Fibroblast of lung (primary cell): ENCODE measurements at regions not wholly inside any gene's neighbourhood (a gene's known extent, or its start where the extent isn't known, plus 50 kb on each side); places are given as distances from the start of the nearest gene placed in this dataset.

Experiments used
- EZH2 ChIP-seq: IDR thresholded peaks from 2 replicates; pipeline ENCODE4 v1.5.1; 2012; ENCODE audit warnings: low read length, control low read depth, mild to moderate bottlenecking; ENCODE audit errors: missing control alignments
- TF ChIP-seq, protein P1 (sequence below), 2 donors: IDR thresholded peaks in 1 of 2; conservative IDR thresholded peaks in 1 of 2; 1 replicate in 1 of 2; 2 replicates in 1 of 2; pipeline ENCODE4 v1.5.1; 2011 to 2012; ENCODE audit warnings: low read length in 2 of 2, control low read depth in 1 of 2, inconsistent platforms in 1 of 2, low read depth in 1 of 2, mild to moderate bottlenecking in 1 of 2

DNA sequence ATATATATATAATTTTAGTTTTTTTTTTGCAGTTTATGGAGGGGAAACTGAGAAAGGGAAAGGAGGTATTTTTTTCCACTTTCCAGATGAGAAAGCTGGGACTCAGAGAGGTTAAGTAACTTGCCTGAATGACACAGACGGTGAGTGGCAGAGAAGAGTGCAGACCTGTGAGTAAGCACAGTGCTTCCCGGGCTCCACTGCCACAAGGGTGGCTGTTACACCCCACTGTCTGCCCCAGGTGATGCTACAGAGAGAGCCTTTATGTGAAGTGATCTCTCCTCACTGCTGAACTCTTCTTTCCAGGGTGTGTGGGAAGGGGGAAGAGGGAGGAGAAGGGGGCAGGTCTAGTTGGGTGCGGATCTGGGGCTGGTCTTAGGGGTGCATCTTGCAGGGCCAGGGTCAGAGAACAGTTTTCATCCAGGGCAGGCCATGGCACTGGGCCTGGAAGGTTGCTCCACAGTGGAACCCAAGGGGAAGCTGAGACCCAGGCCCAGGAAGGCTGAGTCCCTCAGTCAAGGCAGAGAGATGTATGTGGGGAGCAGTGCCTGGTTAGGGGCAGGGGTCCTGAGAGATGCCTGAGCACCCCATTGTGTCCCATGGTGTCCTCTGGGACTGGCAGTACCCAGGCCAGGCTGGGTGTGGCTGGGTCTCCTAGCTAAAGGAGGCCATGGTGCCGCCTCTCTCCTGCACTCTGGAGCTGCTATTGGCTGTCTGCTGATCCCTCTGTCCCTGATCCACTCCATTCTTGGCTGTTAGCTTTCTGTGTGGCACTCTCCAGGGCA is 357.5 kb downstream of the PTPRU start:
- TF ChIP-seq, protein P1, sequence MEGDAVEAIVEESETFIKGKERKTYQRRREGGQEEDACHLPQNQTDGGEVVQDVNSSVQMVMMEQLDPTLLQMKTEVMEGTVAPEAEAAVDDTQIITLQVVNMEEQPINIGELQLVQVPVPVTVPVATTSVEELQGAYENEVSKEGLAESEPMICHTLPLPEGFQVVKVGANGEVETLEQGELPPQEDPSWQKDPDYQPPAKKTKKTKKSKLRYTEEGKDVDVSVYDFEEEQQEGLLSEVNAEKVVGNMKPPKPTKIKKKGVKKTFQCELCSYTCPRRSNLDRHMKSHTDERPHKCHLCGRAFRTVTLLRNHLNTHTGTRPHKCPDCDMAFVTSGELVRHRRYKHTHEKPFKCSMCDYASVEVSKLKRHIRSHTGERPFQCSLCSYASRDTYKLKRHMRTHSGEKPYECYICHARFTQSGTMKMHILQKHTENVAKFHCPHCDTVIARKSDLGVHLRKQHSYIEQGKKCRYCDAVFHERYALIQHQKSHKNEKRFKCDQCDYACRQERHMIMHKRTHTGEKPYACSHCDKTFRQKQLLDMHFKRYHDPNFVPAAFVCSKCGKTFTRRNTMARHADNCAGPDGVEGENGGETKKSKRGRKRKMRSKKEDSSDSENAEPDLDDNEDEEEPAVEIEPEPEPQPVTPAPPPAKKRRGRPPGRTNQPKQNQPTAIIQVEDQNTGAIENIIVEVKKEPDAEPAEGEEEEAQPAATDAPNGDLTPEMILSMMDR (conservative IDR thresholded peaks at IDR 0.05 in 1 of 2, IDR thresholded peaks at IDR 0.05 in 1 of 2; ENCODE audit: low read depth in 1 of 2, low read length in 2 of 2): no peak
- TF ChIP-seq EZH2: no peak
